CD4-positive, CD25-positive, alpha-beta regulatory T cell (primary cell): ENCODE measurements at regions not wholly inside any gene's neighbourhood (a gene's known extent, or its start where the extent isn't known, plus 50 kb on each side); places are given as distances from the start of the nearest gene placed in this dataset.
A peak's percentile ranks its signal among the peaks of the same experiment; 100 is the strongest.

ENCODE experiments used
- ATAC-seq, 2 donors: fragments of 150-1000 bp; cut with Tn5 transposase; one replicate each; pipeline ENCODE4 v1.10.0; 2021; ENCODE audit warnings: low read depth in 2 of 2, moderate number of reproducible peaks in 2 of 2, moderate library complexity in 1 of 2
- DNase-seq, 3 donors: peaks; one replicate each; pipeline versions ENCODE4 v3.0.0 to v3.0.0-alpha.2; 2012 to 2022; ENCODE audit warnings: mixed read lengths in 1 of 3
- H3K27ac ChIP-seq: one replicate; pipeline ENCODE4 v1.7.0; 2013; ENCODE audit warnings: mild to moderate bottlenecking, low read length; ENCODE audit not compliant: insufficient read depth, poor library complexity, severe bottlenecking
- H3K27me3 ChIP-seq: one replicate; pipeline ENCODE4 v1.7.0; 2013; ENCODE audit warnings: low read length; ENCODE audit not compliant: control insufficient read depth, insufficient read depth
- H3K36me3 ChIP-seq: one replicate; pipeline ENCODE4 v1.7.0; 2013; ENCODE audit warnings: mild to moderate bottlenecking, low read length, moderate library complexity; ENCODE audit not compliant: control insufficient read depth, insufficient read depth
- H3K4me1 ChIP-seq: 2 replicates; pipeline ENCODE4 v1.7.0; 2013; ENCODE audit warnings: mild to moderate bottlenecking, low read length; ENCODE audit not compliant: insufficient read depth, control insufficient read depth, poor library complexity, severe bottlenecking
- H3K4me3 ChIP-seq: one replicate; pipeline ENCODE4 v1.7.0; 2013; ENCODE audit warnings: low read depth, mild to moderate bottlenecking, low read length, moderate library complexity
- H3K9me3 ChIP-seq, 2 experiments: 1 replicate in 1 of 2; 2 replicates in 1 of 2; pipeline ENCODE4 v1.7.0; 2013; ENCODE audit warnings: low read length in 2 of 2, mild to moderate bottlenecking in 1 of 2, moderate library complexity in 1 of 2; ENCODE audit not compliant: control insufficient read depth in 2 of 2
- H3K27ac Mint-ChIP-seq, 3 donors: one replicate each; pipeline ENCODE4 v1.8.0; 2020 to 2022; ENCODE audit warnings: mild to moderate bottlenecking in 3 of 3, mixed read lengths in 3 of 3, moderate library complexity in 2 of 3
- H3K27me3 Mint-ChIP-seq: one replicate; pipeline ENCODE4 v1.8.0; 2022; ENCODE audit warnings: mild to moderate bottlenecking, mixed read lengths
- H3K36me3 Mint-ChIP-seq: one replicate; pipeline ENCODE4 v1.8.0; 2020; ENCODE audit warnings: mixed read lengths
- H3K4me1 Mint-ChIP-seq, 4 donors: one replicate each; pipeline ENCODE4 v1.8.0; 2020 to 2022; ENCODE audit warnings: mixed read lengths in 4 of 4, mild to moderate bottlenecking in 1 of 4
- H3K4me3 Mint-ChIP-seq, 4 donors: one replicate each; pipeline ENCODE4 v1.8.0; 2020 to 2022; ENCODE audit warnings: mild to moderate bottlenecking in 4 of 4, mixed read lengths in 4 of 4, moderate library complexity in 3 of 4
- H3K9me3 Mint-ChIP-seq, 7 donors: one replicate each; pipeline ENCODE4 v1.8.0; 2020 to 2022; ENCODE audit warnings: mixed read lengths in 7 of 7, mild to moderate bottlenecking in 3 of 7, moderate library complexity in 2 of 7

DNA sequence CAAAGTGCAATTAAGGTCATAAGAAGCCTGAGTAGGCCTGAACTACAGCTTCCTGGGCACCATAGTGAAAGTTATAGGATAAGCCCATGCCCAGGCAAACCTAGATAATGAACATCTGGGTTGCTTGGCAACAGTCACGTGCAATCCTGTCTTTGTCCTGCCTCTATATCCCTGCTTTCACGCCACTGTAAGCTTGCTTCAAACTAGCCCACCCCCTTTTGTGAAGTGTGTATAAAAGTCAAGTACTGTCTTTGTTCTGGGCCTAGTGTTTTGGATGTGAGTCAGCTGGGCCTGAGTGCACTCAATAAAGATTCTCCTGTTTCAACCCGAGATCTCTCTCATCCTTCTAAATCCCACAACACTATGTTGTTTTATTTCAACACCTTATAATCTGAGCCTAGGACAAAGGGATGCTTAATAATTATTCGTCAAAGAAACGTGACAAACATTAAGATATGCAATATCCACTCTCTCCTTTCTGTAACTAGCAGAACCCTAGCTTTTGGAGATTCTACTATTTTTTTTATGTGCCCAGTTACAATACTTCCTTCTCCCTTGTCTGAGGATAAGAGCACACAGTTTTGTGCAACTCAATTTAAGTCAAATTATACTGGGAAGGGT lies 927.8 kb downstream of the SUCLG1 start:
- DNase-seq (no peak), ATAC-seq (no peak)
- Mint-ChIP-seq H3K4me1 (no peaks in the 10 kb centered on the region), H3K36me3 (no peaks in the 10 kb centered on the region), H3K27ac (no peak overlapping the region), H3K27me3 (no peaks in the 10 kb centered on the region), H3K9me3 (peaks cover 0 to 9% (median 4%) of the 10 kb centered on the region in 7 donors), H3K4me3 (no peak overlapping the region)
- Histone ChIP-seq H3K36me3 (no peaks in the 10 kb centered on the region), H3K4me3 (no peak overlapping the region), H3K4me1 (no peaks in the 10 kb centered on the region), H3K27me3 (no peaks in the 10 kb centered on the region), H3K9me3 (no peaks in the 10 kb centered on the region), H3K27ac (no peak overlapping the region)

DNA sequence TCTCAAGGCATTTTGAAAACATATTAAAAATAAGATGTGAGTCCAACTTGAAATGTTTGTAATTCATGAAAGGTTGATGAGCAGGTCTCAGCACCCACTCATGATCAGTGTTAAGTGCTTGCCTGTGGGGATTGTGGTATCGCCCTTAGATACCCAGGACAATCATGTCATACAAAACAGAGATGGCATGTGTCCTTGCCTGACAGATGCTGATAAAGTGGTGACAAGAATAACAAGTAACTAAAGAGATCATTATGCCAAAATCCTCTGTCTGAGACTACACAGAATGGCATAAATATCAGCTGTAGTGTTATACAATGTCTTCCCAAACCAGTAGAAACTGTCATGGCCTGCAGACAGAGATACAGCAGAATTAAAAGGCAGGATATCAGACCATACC lies 930.3 kb downstream of the SUCLG1 start:
- H3K27me3 ChIP-seq = no peaks in the 10 kb centered on the region
- H3K36me3 ChIP-seq = no peaks in the 10 kb centered on the region
- no peak overlapping the region for H3K27ac ChIP-seq
- H3K36me3 Mint-ChIP-seq = no peaks in the 10 kb centered on the region
- H3K4me1 ChIP-seq = no peaks in the 10 kb centered on the region
- no peaks in the 10 kb centered on the region for H3K4me1 Mint-ChIP-seq
- H3K27ac Mint-ChIP-seq = no peak overlapping the region
- DNase-seq (no peak), ATAC-seq (no peak)
- no peak overlapping the region for H3K4me3 Mint-ChIP-seq
- no peaks in the 10 kb centered on the region for H3K9me3 ChIP-seq
- H3K4me3 ChIP-seq = no peak overlapping the region
- no peaks in the 10 kb centered on the region for H3K27me3 Mint-ChIP-seq
- H3K9me3 Mint-ChIP-seq = peaks cover 0 to 14% (median 4%) of the 10 kb centered on the region in 7 donors

DNA sequence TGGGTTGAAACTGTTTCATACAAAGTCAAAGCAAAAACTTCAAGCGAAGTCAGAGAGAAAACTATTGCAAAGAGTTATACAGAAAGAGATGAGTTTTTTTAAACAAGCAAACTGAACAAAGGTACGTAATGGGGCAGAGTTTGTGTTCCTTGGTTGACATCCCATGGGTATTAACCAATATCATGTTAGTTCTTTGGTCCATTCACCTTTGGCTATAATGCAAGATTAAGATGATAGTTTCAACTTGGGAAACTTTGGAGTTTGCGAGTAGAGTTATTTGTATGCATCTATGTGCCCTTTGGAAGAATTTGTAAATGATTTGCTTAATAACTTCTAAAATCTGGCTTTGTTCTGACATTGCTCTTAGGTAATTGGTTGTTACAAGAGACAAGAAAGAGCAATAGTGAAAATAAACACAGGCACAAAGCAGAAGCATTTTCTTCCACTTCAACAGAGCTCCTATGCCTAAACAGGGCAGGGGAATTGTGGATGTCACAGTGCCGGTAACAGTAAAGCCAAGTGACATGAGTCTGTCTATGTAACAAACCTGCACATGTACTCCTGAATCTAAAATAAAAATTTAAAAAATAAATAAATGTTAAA lies 936.1 kb downstream of the SUCLG1 start:
- no peak overlapping the region for H3K27ac Mint-ChIP-seq
- H3K4me1 Mint-ChIP-seq = no peaks in the 10 kb centered on the region
- no peaks in the 10 kb centered on the region for H3K4me1 ChIP-seq
- no peaks in the 10 kb centered on the region for H3K27me3 Mint-ChIP-seq
- ATAC-seq (no peak), DNase-seq (no peak)
- no peak overlapping the region for H3K27ac ChIP-seq
- H3K36me3 ChIP-seq = no peaks in the 10 kb centered on the region
- no peaks in the 10 kb centered on the region for H3K36me3 Mint-ChIP-seq
- peaks cover 0 to 19% (median 4%) of the 10 kb centered on the region in 7 donors for H3K9me3 Mint-ChIP-seq
- no peaks in the 10 kb centered on the region for H3K27me3 ChIP-seq
- H3K4me3 ChIP-seq = no peak overlapping the region
- H3K4me3 Mint-ChIP-seq = no peak overlapping the region
- H3K9me3 ChIP-seq = no peaks in the 10 kb centered on the region

DNA sequence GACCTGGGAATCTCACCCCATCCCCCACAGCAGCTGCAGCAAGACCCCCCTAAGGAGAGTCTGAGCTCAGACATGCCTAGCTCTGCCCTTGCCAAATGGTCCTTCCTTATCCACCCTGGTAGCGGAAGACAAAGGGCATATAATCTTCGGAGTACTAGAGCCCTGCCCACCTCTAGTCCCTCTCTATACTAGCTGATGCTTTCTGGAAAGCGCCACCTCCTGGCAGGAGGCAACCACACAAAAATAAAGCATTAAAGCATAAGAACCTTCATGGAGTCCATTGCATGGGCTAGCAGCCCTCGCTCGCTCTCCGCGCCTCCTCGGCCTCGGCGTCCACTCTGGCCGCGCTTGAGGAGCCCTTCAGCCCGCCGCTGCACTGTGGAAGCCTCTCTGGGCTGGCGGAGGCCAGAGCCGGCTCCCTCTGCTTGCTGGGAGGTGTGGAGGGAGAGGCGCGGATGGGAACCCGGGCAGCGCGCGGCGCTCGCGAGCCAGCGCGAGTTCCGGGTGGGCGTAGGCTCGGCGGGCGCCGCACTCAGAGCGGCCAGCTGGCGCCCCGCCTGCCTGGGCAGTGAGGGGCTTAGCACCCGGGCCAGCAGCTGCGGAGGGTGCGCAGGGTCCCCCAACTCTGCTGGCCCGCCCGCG lies 941.2 kb downstream of the SUCLG1 start:
- no peaks in the 10 kb centered on the region for H3K4me1 Mint-ChIP-seq
- Histone ChIP-seq H3K9me3 (peaks cover 0 to 7% of the 10 kb centered on the region in 2 experiments), H3K4me3 (no peak overlapping the region), H3K27me3 (no peaks in the 10 kb centered on the region), H3K4me1 (no peaks in the 10 kb centered on the region), H3K36me3 (no peaks in the 10 kb centered on the region), H3K27ac (no peak overlapping the region)
- H3K4me3 Mint-ChIP-seq = no peak overlapping the region
- H3K27me3 Mint-ChIP-seq = no peaks in the 10 kb centered on the region
- H3K9me3 Mint-ChIP-seq = peaks cover 0 to 19% (median 4%) of the 10 kb centered on the region in 7 donors
- no peak overlapping the region for H3K27ac Mint-ChIP-seq
- ATAC-seq (no peak), DNase-seq (no peak)
- H3K36me3 Mint-ChIP-seq = no peaks in the 10 kb centered on the region

DNA sequence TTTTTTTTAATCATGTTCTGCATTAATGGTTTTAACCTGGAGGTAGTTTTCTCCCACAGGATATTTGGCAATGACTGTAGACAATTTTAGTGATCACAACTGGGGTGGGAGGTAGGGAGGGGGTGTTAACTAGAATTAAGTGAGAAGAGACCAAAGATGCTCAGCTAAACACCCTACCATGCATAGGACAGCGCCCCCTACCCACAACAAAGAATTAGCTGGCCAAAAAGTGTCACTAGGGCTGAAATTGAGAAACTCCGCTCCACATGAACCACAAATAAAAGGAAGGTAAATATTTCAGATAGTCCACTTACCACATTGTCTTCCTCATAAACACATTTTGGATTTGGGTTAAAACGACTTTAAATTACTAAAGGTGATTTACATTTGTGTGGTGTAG lies 942.6 kb downstream of the SUCLG1 start:
- no peak overlapping the region for H3K27ac Mint-ChIP-seq
- DNase-seq (no peak), ATAC-seq (no peak)
- peaks cover 0 to 16% (median 4%) of the 10 kb centered on the region in 7 donors for H3K9me3 Mint-ChIP-seq
- Histone ChIP-seq H3K4me1 (no peaks in the 10 kb centered on the region), H3K27me3 (no peaks in the 10 kb centered on the region), H3K9me3 (peaks cover 0 to 7% of the 10 kb centered on the region in 2 experiments), H3K36me3 (no peaks in the 10 kb centered on the region), H3K27ac (no peak overlapping the region), H3K4me3 (no peak overlapping the region)
- H3K4me1 Mint-ChIP-seq = no peaks in the 10 kb centered on the region
- H3K36me3 Mint-ChIP-seq = no peaks in the 10 kb centered on the region
- H3K4me3 Mint-ChIP-seq = no peak overlapping the region
- no peaks in the 10 kb centered on the region for H3K27me3 Mint-ChIP-seq

DNA sequence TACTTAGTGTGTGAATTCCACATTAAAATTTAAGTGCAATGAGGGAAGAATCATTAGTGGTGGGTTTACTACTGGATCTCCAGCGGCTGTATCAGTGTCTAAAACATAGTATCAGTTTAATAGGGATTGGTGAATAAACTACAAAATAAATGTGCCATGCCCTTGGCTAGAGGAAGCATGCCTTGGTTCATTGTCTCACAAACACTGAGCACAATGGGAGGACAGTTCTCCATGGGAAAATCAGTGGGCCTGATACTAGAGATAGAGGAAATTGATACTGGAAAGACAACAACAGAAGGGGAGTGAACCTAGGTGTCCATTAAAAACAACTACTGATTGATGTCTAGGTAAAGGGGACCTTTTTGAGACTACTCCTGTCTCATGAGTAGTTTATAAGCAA lies 971.6 kb downstream of the SUCLG1 start:
- Histone ChIP-seq H3K27ac (no peak overlapping the region), H3K36me3 (no peaks in the 10 kb centered on the region), H3K4me3 (no peak overlapping the region), H3K9me3 (peaks cover 0 to 6% of the 10 kb centered on the region in 2 experiments), H3K27me3 (no peaks in the 10 kb centered on the region), H3K4me1 (no peaks in the 10 kb centered on the region)
- Mint-ChIP-seq H3K27ac (no peak overlapping the region), H3K4me3 (no peak overlapping the region), H3K4me1 (no peaks in the 10 kb centered on the region), H3K9me3 (peaks cover 0 to 11% (median 3%) of the 10 kb centered on the region in 7 donors), H3K36me3 (no peaks in the 10 kb centered on the region), H3K27me3 (no peaks in the 10 kb centered on the region)
- DNase-seq (no peak), ATAC-seq (no peak)

DNA sequence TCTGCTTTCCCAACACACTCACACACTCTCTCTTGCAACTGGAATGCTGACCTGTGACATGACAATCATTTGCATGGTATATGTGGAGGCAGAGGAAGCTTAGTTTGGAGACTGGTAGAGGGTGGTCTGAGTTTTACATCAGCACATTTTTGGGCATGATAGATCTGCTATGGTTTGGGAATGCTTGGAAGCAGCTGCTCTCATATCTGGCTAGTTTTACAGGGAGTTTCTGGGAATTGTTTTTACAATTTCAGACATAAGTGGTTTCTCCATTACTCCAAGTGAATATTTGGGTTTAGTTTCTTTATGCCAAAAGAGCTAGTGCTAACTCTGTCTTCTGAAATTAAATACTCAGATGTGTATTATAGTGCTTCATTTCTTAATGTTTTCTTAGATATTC lies 977.6 kb downstream of the SUCLG1 start:
- no peak overlapping the region for H3K4me3 Mint-ChIP-seq
- no peak overlapping the region for H3K4me3 ChIP-seq
- no peak overlapping the region for H3K27ac Mint-ChIP-seq
- no peaks in the 10 kb centered on the region for H3K36me3 Mint-ChIP-seq
- H3K36me3 ChIP-seq = no peaks in the 10 kb centered on the region
- H3K9me3 Mint-ChIP-seq = peaks cover 1 to 21% (median 7%) of the 10 kb centered on the region in 7 donors
- H3K27me3 Mint-ChIP-seq = no peaks in the 10 kb centered on the region
- no peaks in the 10 kb centered on the region for H3K9me3 ChIP-seq
- H3K27me3 ChIP-seq = no peaks in the 10 kb centered on the region
- no peak for DNase-seq
- ATAC-seq = no peak
- H3K4me1 ChIP-seq = no peaks in the 10 kb centered on the region
- no peak overlapping the region for H3K27ac ChIP-seq
- H3K4me1 Mint-ChIP-seq = no peaks in the 10 kb centered on the region

DNA sequence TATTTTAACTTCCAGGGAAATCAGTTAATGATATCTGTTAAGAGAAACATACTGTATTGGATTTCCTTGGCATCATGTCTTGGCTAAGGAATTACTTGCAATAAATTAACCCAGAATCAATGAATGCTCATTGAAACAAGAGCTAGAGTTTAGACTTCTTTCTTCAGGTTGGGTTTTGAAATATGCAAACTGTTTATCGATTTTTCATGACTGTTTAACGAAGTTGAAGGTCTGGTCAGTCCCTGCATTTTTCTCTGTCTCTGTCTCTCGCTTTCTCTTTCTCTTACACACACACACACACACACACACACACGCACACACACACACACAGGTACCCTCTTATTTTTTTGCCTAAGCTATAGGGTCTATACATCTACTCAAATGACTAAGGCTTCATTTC lies 981.0 kb downstream of the SUCLG1 start:
- H3K27ac Mint-ChIP-seq = peak overlapping the region in 1 of 3 donors; percentile 38
- no peak for DNase-seq
- no peaks in the 10 kb centered on the region for H3K36me3 Mint-ChIP-seq
- no peak overlapping the region for H3K27ac ChIP-seq
- no peaks in the 10 kb centered on the region for H3K27me3 Mint-ChIP-seq
- no peaks in the 10 kb centered on the region for H3K4me1 Mint-ChIP-seq
- ATAC-seq = no peak
- no peaks in the 10 kb centered on the region for H3K36me3 ChIP-seq
- no peak overlapping the region for H3K4me3 Mint-ChIP-seq
- H3K9me3 Mint-ChIP-seq = peaks cover 0 to 20% (median 3%) of the 10 kb centered on the region in 7 donors
- no peak overlapping the region for H3K4me3 ChIP-seq
- no peaks in the 10 kb centered on the region for H3K4me1 ChIP-seq
- peaks cover 0 to 3% of the 10 kb centered on the region in 2 experiments for H3K9me3 ChIP-seq
- H3K27me3 ChIP-seq = no peaks in the 10 kb centered on the region
